SKM-1 treated with dmso at 0.1 percent for 144 hours (cell line): ENCODE measurements at regions not wholly inside any gene's neighbourhood (a gene's known extent, or its start where the extent isn't known, plus 50 kb on each side); places are given as distances from the start of the nearest gene placed in this dataset.

ENCODE experiments used
- DNase-seq: peaks from one replicate; lab custom pipeline; 2025; ENCODE audit not compliant: unreplicated experiment; lab: John Stamatoyannopoulos, UW

- DNase-seq: no peak
Measured at GRCh38 chr2:236847023-236847422, 238.7 kb upstream of the COPS8 start.

GRCh38 chr2:236847538-236848263 is 238.0 kb upstream of the COPS8 start:
- DNase-seq: no peak

- no peak for DNase-seq
Measured at GRCh38 chr2:236848501-236848900, 237.2 kb upstream of the COPS8 start.

- DNase-seq: no peak
Measured at GRCh38 chr2:236849508-236849907, 236.2 kb upstream of the COPS8 start.

GRCh38 chr2:236849940-236850339 is 235.7 kb upstream of the COPS8 start:
- DNase-seq: no peak

GRCh38 chr2:236851187-236851586 is 234.5 kb upstream of the COPS8 start:
- DNase-seq: no peak

- DNase-seq: no peak
Measured at GRCh38 chr2:236852100-236852976, 233.4 kb upstream of the COPS8 start.

GRCh38 chr2:236852977-236853374 is 232.7 kb upstream of the COPS8 start:
- DNase-seq: no peak

- DNase-seq: no peak
Measured at GRCh38 chr2:236853585-236854051, 232.1 kb upstream of the COPS8 start.

GRCh38 chr2:236855176-236855865 is 230.4 kb upstream of the COPS8 start:
- DNase-seq: no peak

GRCh38 chr2:236855866-236856847 is 229.5 kb upstream of the COPS8 start:
- DNase-seq: no peak

GRCh38 chr2:236856848-236857235 is 228.8 kb upstream of the COPS8 start:
- DNase-seq: no peak

- no peak for DNase-seq
Measured at GRCh38 chr2:236857246-236857645, 228.4 kb upstream of the COPS8 start.

- DNase-seq: no peak
Measured at GRCh38 chr2:236857781-236858180, 227.9 kb upstream of the COPS8 start.

- DNase-seq: no peak
Measured at GRCh38 chr2:236858661-236859060, 227.0 kb upstream of the COPS8 start.

GRCh38 chr2:236859908-236860307 is 225.8 kb upstream of the COPS8 start:
- no peak for DNase-seq

GRCh38 chr2:236861196-236861875 is 224.4 kb upstream of the COPS8 start:
- no peak for DNase-seq

- no peak for DNase-seq
Measured at GRCh38 chr2:236861944-236862343, 223.7 kb upstream of the COPS8 start.

- no peak for DNase-seq
Measured at GRCh38 chr2:236862526-236862925, 223.2 kb upstream of the COPS8 start.
